ENCODE measurements at regions not wholly inside any gene's neighbourhood (a gene's known extent, or its start where the extent isn't known, plus 50 kb on each side); places are given as distances from the start of the nearest gene placed in this dataset.

DNA sequence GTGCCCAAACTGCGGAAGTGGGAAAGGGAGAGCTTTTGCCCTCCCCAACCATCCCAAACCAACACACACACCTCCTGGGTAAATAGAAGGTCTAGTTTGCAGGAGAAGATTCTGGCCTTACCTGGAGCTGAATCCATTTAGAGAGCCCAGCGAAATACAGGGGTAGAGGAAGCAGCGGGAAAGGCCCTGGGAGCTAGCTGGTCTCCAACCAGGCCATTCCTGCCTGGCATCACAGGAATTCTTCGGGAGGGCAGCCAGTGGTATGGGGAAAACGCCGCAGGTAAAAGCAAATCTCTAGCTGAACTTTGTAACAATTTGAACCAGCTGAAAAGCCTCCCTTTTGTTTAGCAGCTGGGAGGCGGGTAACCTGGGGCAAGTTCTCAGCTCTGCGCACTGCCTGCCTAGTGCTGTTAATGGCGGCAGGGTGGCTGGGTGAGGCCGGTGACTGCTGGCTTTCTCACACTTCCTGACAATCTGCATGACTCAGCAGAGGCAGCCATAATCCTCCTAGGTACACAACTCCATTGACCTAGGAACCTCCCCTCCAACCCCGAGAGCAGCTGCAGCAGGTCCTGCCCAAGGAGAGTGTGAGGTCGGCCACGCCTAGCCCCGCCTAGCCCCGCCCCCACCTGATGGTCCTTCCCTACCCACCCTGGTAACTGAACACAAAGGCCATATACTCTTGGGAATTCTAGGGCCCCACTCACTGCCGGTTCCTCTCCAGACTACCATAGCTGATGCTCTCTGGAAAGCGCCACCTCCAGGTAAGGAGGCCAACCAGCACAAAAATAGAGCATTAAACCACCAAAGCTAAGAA is 483.8 kb upstream of the REG3G start:
- no peak overlapping the region for H3K27ac ChIP-seq
- H3K9me3 ChIP-seq = no peaks in the 10 kb centered on the region
- no peaks in the 10 kb centered on the region for H3K4me1 ChIP-seq
- no peak for DNase-seq (ENCODE audit: low spot score in 2 of 2)
- H3K36me3 ChIP-seq = no peaks in the 10 kb centered on the region
- TF ChIP-seq, protein P1, sequence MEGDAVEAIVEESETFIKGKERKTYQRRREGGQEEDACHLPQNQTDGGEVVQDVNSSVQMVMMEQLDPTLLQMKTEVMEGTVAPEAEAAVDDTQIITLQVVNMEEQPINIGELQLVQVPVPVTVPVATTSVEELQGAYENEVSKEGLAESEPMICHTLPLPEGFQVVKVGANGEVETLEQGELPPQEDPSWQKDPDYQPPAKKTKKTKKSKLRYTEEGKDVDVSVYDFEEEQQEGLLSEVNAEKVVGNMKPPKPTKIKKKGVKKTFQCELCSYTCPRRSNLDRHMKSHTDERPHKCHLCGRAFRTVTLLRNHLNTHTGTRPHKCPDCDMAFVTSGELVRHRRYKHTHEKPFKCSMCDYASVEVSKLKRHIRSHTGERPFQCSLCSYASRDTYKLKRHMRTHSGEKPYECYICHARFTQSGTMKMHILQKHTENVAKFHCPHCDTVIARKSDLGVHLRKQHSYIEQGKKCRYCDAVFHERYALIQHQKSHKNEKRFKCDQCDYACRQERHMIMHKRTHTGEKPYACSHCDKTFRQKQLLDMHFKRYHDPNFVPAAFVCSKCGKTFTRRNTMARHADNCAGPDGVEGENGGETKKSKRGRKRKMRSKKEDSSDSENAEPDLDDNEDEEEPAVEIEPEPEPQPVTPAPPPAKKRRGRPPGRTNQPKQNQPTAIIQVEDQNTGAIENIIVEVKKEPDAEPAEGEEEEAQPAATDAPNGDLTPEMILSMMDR (IDR thresholded peaks at IDR 0.05) = no peak
- H3K27me3 ChIP-seq = no peaks in the 10 kb centered on the region
- H3K4me3 ChIP-seq = no peak overlapping the region
- intact Hi-C loops (cut with DNase I) = no loop called here

DNA sequence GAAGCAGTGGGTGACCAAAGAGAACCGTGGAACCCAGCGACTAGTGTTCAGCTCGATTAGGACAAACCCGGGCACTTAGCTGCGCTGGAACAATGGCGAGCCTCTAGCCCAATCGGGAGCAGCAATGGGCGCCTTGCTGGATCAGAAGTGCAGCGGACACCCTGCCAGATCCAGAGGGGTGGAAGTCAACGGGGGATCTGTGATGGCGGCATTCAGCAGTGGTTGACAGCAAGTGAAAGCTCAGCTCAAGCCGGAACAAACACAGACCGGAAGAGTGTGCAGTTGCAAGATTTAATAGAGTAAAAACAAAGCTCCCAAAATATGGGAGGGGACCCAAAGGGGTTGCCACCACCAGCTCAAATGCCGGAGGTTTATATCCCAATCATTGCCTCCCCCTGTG is 478.7 kb upstream of the REG3G start:
- TF ChIP-seq, protein P1 (IDR thresholded peaks at IDR 0.05) = no peak
- no peaks in the 10 kb centered on the region for H3K4me1 ChIP-seq
- no peaks in the 10 kb centered on the region for H3K27me3 ChIP-seq
- H3K36me3 ChIP-seq = no peaks in the 10 kb centered on the region
- intact Hi-C loops (cut with DNase I) = no loop called here
- no peak overlapping the region for H3K27ac ChIP-seq
- DNase-seq (ENCODE audit: low spot score in 2 of 2) = no peak
- H3K4me3 ChIP-seq = no peak overlapping the region
- H3K9me3 ChIP-seq = no peaks in the 10 kb centered on the region

DNA sequence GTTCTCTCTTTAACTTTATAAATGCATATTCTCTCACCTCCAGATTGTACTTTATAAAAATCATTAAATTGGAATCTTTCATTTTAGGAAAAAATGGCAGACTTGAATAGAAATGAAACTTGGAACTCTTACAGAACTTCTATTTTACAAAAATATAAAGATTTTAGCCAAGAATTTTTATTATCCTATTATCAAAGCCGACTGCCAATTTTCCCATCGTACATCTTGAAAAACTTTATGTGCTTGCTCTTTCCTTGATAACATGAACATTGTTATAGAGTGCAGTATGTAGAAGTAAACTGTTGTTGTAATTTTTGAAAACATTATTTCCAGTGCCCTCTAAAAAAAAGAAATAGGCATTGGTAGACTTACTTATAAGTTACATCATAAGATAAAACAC is 475.7 kb upstream of the REG3G start:
- TF ChIP-seq, protein P1 (IDR thresholded peaks at IDR 0.05) = no peak
- Histone ChIP-seq H3K27me3 (no peaks in the 10 kb centered on the region), H3K27ac (no peak overlapping the region), H3K9me3 (no peaks in the 10 kb centered on the region), H3K4me3 (no peak overlapping the region), H3K36me3 (no peaks in the 10 kb centered on the region), H3K4me1 (no peaks in the 10 kb centered on the region)
- DNase-seq (ENCODE audit: low spot score in 2 of 2) = no peak
- intact Hi-C loops (cut with DNase I) = no loop called here

DNA sequence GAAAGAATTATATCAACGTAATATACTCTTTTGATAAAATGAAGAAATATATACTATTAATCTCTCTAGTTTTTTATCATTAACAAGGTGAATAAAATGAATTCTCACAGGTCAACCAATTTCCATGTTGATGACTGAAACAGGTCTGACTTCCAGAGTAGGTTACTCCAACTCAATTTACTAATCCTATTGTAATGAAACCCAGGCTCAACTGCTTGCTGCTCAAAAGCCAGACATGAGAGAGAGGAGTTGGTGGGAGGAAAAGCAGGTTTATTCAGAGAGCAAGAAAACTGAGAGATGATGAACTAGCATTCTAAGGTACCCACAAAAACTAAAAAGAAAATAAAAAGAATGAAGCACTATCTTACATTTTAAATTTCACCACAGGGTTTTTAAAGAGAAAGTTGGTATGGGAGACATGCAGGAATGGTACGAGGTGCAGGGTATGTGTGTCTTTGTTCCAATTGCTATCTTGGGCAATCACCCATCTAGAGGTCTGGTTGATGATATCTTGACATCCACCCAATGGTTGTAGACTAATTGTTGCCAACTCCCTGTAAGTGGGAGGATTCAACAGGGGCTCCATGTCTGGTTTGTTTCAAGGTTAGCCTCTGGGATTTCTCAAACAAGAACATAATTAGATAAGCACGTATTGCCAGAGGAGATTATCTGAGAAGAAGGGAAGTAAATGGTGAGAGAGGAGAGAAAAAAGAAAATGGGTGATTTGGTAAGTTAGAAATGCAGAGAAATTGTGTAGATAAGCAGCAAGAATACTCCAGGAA is 471.4 kb upstream of the REG3G start:
- intact Hi-C loops (cut with DNase I) = no loop called here

DNA sequence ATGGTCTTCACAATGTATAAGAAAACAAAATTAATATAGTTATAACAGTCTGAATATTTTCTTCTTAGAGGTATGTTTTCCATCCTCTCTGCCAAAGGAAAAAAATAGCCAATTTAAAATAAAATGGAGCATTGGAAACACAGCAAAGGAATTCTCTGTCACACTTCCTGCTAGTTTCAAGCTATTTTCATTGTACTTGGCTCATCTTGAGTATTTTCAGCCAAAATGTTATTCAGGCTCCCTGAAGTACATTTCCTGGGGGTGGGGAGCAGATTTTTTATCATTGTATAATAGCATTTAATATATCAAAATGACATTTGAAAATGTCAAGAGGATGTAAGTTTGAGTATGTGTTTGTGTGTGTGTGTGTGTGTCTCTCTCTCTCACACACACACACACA is 463.6 kb upstream of the REG3G start:
- TF ChIP-seq, protein P1 (IDR thresholded peaks at IDR 0.05) = no peak
- intact Hi-C loops (cut with DNase I) = no loop called here

More for the DNA sequence above, 471.4 kb upstream of the REG3G start:
- no peak for DNase-seq (ENCODE audit: low spot score in 2 of 2)
- Histone ChIP-seq H3K27ac (no peak overlapping the region), H3K9me3 (no peaks in the 10 kb centered on the region), H3K27me3 (no peaks in the 10 kb centered on the region), H3K36me3 (no peaks in the 10 kb centered on the region), H3K4me3 (no peak overlapping the region), H3K4me1 (no peaks in the 10 kb centered on the region)
- TF ChIP-seq, protein P1 (IDR thresholded peaks at IDR 0.05) = no peak

More for the DNA sequence above, 463.6 kb upstream of the REG3G start:
- no peak for DNase-seq (ENCODE audit: low spot score in 2 of 2)
- H3K4me3 ChIP-seq = no peak overlapping the region
- H3K27ac ChIP-seq = no peak overlapping the region
- H3K36me3 ChIP-seq = no peaks in the 10 kb centered on the region
- no peaks in the 10 kb centered on the region for H3K27me3 ChIP-seq
- H3K4me1 ChIP-seq = no peaks in the 10 kb centered on the region
- no peaks in the 10 kb centered on the region for H3K9me3 ChIP-seq
